ENCODE measurements at regions not wholly inside any gene's neighbourhood (a gene's known extent, or its start where the extent isn't known, plus 50 kb on each side); places are given as distances from the start of the nearest gene placed in this dataset.

GRCh38 chr5:86970361-86970760 is 297.3 kb upstream of the RASA1 start:
- no peak overlapping the region for H3K9ac ChIP-seq (ENCODE audit: insufficient read depth, low read length)
- no peak overlapping the region for H3K4me3 ChIP-seq (replicated peaks in 1 of 4; ENCODE audit: control extremely low read depth in 1 of 4, insufficient read depth in 1 of 4, low read depth in 3 of 4, low read length in 4 of 4)
- no peak overlapping the region for H3K27ac ChIP-seq (ENCODE audit: insufficient read depth, low read length)
- H3K27me3 ChIP-seq (ENCODE audit: control insufficient read depth, insufficient read depth, low read length), result no peaks in the 10 kb centered on the region
- no peak for TF ChIP-seq CTCF (conservative IDR thresholded peaks at IDR 0.05 in 1 of 2, IDR thresholded peaks at IDR 0.05 in 1 of 2; ENCODE audit: low read depth in 1 of 2, low read length in 2 of 2)
- no peak for TF ChIP-seq EZH2 (IDR thresholded peaks at IDR 0.05; ENCODE audit: low read length, missing control alignments)
- DNase-seq (ENCODE audit: low read depth in 2 of 2), result no peak
- H2AFZ ChIP-seq (ENCODE audit: low read length), result no peak overlapping the region
- H3K4me1 ChIP-seq (ENCODE audit: control insufficient read depth, extremely low read depth, insufficient read depth, low read length), result peaks cover 2% of the 10 kb centered on the region
- H3K9me3 ChIP-seq (ENCODE audit: control insufficient read depth, insufficient read depth, low read depth, low read length), result no peaks in the 10 kb centered on the region
- H4K20me1 ChIP-seq (ENCODE audit: control insufficient read depth, extremely low read depth, insufficient read depth, low read length), result no peaks in the 10 kb centered on the region
- no peaks in the 10 kb centered on the region for H3K36me3 ChIP-seq (ENCODE audit: control insufficient read depth, insufficient read depth, low read length)
- H3K4me2 ChIP-seq (ENCODE audit: extremely low read depth, insufficient read depth, low read length), result no peak overlapping the region
- H3K79me2 ChIP-seq (ENCODE audit: control insufficient read depth, insufficient read depth, low read length), result no peaks in the 10 kb centered on the region

DNA sequence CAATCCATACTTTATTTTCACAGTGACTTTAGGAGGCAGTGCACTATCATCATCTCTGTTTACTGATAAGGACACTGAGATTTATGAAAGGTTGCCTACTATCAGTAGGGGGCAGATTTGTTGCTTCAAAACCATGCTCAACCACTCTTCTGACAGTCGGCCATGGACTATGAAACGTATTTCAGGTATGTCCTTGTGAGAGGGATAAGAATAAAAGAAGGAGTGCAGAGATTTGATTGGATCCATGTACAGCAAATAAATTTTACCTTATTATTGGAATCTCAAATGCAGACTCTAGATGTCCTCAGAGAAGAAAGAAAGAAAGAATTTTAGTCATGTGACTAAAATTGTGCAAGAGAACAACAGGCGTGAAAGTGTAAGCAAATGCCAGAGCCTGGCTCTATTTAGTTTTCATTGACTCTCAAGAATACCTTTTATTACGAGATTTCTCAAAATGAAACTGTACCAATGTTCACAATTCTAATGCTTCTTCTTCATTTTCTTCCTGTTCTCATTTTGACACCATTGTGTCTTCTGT is 296.6 kb upstream of the RASA1 start:
- H4K20me1 ChIP-seq (ENCODE audit: control insufficient read depth, extremely low read depth, insufficient read depth, low read length), result no peaks in the 10 kb centered on the region
- H3K36me3 ChIP-seq (ENCODE audit: control insufficient read depth, insufficient read depth, low read length), result no peaks in the 10 kb centered on the region
- TF ChIP-seq EZH2 (IDR thresholded peaks at IDR 0.05; ENCODE audit: low read length, missing control alignments), result no peak
- TF ChIP-seq CTCF (conservative IDR thresholded peaks at IDR 0.05 in 1 of 2, IDR thresholded peaks at IDR 0.05 in 1 of 2; ENCODE audit: low read depth in 1 of 2, low read length in 2 of 2), result no peak
- H3K79me2 ChIP-seq (ENCODE audit: control insufficient read depth, insufficient read depth, low read length), result no peaks in the 10 kb centered on the region
- DNase-seq (ENCODE audit: low read depth in 2 of 2), result peak; percentile 27 to 48
- no peak overlapping the region for H3K27ac ChIP-seq (ENCODE audit: insufficient read depth, low read length)
- H3K9ac ChIP-seq (ENCODE audit: insufficient read depth, low read length), result no peak overlapping the region
- no peaks in the 10 kb centered on the region for H3K9me3 ChIP-seq (ENCODE audit: control insufficient read depth, insufficient read depth, low read depth, low read length)
- H3K4me3 ChIP-seq (replicated peaks in 1 of 4; ENCODE audit: control extremely low read depth in 1 of 4, insufficient read depth in 1 of 4, low read depth in 3 of 4, low read length in 4 of 4), result no peak overlapping the region
- H3K4me2 ChIP-seq (ENCODE audit: extremely low read depth, insufficient read depth, low read length), result peak overlapping the region; percentile 45
- H3K27me3 ChIP-seq (ENCODE audit: control insufficient read depth, insufficient read depth, low read length), result no peaks in the 10 kb centered on the region
- H3K4me1 ChIP-seq (ENCODE audit: control insufficient read depth, extremely low read depth, insufficient read depth, low read length), result peaks cover 2% of the 10 kb centered on the region
- H2AFZ ChIP-seq (ENCODE audit: low read length), result peak overlapping the region; percentile 1

DNA sequence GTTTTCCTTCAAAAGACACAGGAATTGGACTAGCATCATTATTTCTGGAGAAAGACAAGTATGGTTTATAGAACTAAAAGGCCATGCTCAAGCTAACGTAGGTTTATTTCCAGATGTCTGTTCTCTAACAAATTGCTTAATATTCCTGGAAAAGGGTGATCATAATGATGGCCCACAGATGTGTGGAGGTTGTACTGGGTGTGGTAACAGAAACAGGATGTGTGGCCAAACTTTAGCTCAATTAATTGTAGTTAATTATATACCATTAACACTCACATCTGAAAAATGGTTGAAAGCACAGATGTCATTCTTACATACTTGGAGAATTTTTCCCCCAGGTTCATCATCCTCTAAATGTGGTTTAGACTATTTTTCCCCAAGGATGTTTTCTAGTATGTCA is 292.7 kb upstream of the RASA1 start:
- DNase-seq (ENCODE audit: low read depth in 2 of 2), result peak in 1 of 2 donors; percentile 43
- H3K4me1 ChIP-seq (ENCODE audit: control insufficient read depth, extremely low read depth, insufficient read depth, low read length), result peaks cover 2% of the 10 kb centered on the region
- H3K9me3 ChIP-seq (ENCODE audit: control insufficient read depth, insufficient read depth, low read depth, low read length), result no peaks in the 10 kb centered on the region
- H4K20me1 ChIP-seq (ENCODE audit: control insufficient read depth, extremely low read depth, insufficient read depth, low read length), result no peaks in the 10 kb centered on the region
- no peak overlapping the region for H3K9ac ChIP-seq (ENCODE audit: insufficient read depth, low read length)
- H2AFZ ChIP-seq (ENCODE audit: low read length), result no peak overlapping the region
- H3K4me2 ChIP-seq (ENCODE audit: extremely low read depth, insufficient read depth, low read length), result no peak overlapping the region
- H3K4me3 ChIP-seq (replicated peaks in 1 of 4; ENCODE audit: control extremely low read depth in 1 of 4, insufficient read depth in 1 of 4, low read depth in 3 of 4, low read length in 4 of 4), result no peak overlapping the region
- no peaks in the 10 kb centered on the region for H3K79me2 ChIP-seq (ENCODE audit: control insufficient read depth, insufficient read depth, low read length)
- H3K36me3 ChIP-seq (ENCODE audit: control insufficient read depth, insufficient read depth, low read length), result no peaks in the 10 kb centered on the region
- H3K27me3 ChIP-seq (ENCODE audit: control insufficient read depth, insufficient read depth, low read length), result no peaks in the 10 kb centered on the region
- no peak overlapping the region for H3K27ac ChIP-seq (ENCODE audit: insufficient read depth, low read length)
- TF ChIP-seq EZH2 (IDR thresholded peaks at IDR 0.05; ENCODE audit: low read length, missing control alignments) (no peak), CTCF (conservative IDR thresholded peaks at IDR 0.05 in 1 of 2, IDR thresholded peaks at IDR 0.05 in 1 of 2; ENCODE audit: low read depth in 1 of 2, low read length in 2 of 2) (no peak)
